ENCODE measurements at regions not wholly inside any gene's neighbourhood (a gene's known extent, or its start where the extent isn't known, plus 50 kb on each side); places are given as distances from the start of the nearest gene placed in this dataset.

DNA sequence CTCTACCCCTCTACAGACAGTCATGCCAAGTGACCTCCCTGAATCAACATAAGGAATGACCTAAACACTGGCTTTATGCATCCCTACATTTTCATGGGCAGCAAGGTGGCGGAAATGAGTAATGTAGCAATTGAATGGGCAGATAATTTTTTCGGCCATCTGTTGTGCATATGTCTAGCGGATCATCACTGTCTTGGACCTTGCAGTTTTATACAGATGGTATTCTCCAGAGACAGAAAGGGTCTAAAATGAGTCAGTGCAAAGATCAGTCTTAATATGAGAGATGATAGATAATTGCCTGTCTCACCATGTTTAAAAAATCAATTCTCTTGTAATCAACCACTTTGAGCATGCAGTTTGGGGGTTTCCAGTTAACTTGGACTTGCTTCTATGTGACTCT lies 177.3 kb upstream of the DKK2 start:
- TF ChIP-seq EZH2 (IDR thresholded peaks at IDR 0.05) (no peak), POLR2AphosphoS5 (IDR thresholded peaks at IDR 0.05; ENCODE audit: borderline replicate concordance, low read depth, low read length) (no peak)

All from SK-N-MC (cell line).